Large intestine (tissue), 3 donors: ENCODE measurements at regions not wholly inside any gene's neighbourhood (a gene's known extent, or its start where the extent isn't known, plus 50 kb on each side); places are given as distances from the start of the nearest gene placed in this dataset.
"Not testable (repeated sequence)": the region's sequence is repeated elsewhere in the genome, so short reads cannot be mapped to it uniquely, and the experiment has no call there.

Experiments
- DNase-seq, 2 donors: peaks; one replicate each; pipeline versions ENCODE4 v3.0.0 to v3.0.0-alpha.2; 2013
- H3K27ac ChIP-seq: one replicate; pipeline ENCODE4 v1.5.1; 2013; ENCODE audit warnings: low read length
- H3K27me3 ChIP-seq: 2 replicates; pipeline ENCODE4 v1.6.1; 2013; ENCODE audit warnings: low read length; ENCODE audit not compliant: control insufficient read depth, insufficient read depth
- H3K36me3 ChIP-seq: 2 replicates; pipeline ENCODE4 v1.6.1; 2013; ENCODE audit warnings: low read length; ENCODE audit not compliant: control insufficient read depth, insufficient read depth
- H3K4me1 ChIP-seq: one replicate; pipeline ENCODE4 v1.6.1; 2013; ENCODE audit warnings: low read length; ENCODE audit not compliant: control insufficient read depth, insufficient read depth
- H3K4me3 ChIP-seq: one replicate; pipeline ENCODE4 v1.5.1; 2013; ENCODE audit warnings: low read length
- H3K9me3 ChIP-seq: one replicate; pipeline ENCODE4 v1.6.1; 2013; ENCODE audit warnings: mild to moderate bottlenecking, low read depth, low read length, moderate library complexity; ENCODE audit not compliant: control insufficient read depth
- WGBS: methylation state at CpG from one replicate; pipeline ENCODE4 v1.1.5; 2013; ENCODE audit warnings: low lambda C conversion rate; ENCODE audit not compliant: insufficient coverage; 5-methylcytosine and 5-hydroxymethylcytosine counted together

GRCh38 chrX:36849407-36849806 lies 158.8 kb upstream of the FAM47C start:
- H3K27ac ChIP-seq: no peak overlapping the region
- DNase-seq: peak in 1 of 2 donors; percentile 3
- WGBS: no CpG with 5 or more reads among the region's 2 CpGs
- no peak overlapping the region for H3K4me3 ChIP-seq
- no peaks in the 10 kb centered on the region for H3K4me1 ChIP-seq
- H3K9me3 ChIP-seq: no peaks in the 10 kb centered on the region
- H3K36me3 ChIP-seq: no peaks in the 10 kb centered on the region
- H3K27me3 ChIP-seq: no peaks in the 10 kb centered on the region

- Histone ChIP-seq H3K9me3 (no peaks in the 10 kb centered on the region), H3K27ac (no peak overlapping the region), H3K36me3 (no peaks in the 10 kb centered on the region), H3K4me1 (no peaks in the 10 kb centered on the region), H3K27me3 (no peaks in the 10 kb centered on the region), H3K4me3 (no peak overlapping the region)
- DNase-seq: no peak
- WGBS: 100% methylated on average over 1 of the region's 3 CpGs
These were observed 151.3 kb upstream of the FAM47C start for GRCh38 chrX:36856849-36857248.

GRCh38 chrX:36859231-36859630 lies 148.9 kb upstream of the FAM47C start:
- no peak for DNase-seq
- Histone ChIP-seq H3K4me3 (no peak overlapping the region), H3K4me1 (no peaks in the 10 kb centered on the region), H3K27me3 (no peaks in the 10 kb centered on the region), H3K36me3 (no peaks in the 10 kb centered on the region), H3K9me3 (no peaks in the 10 kb centered on the region), H3K27ac (no peak overlapping the region)
- no CpG with 5 or more reads among the region's 7 CpGs for WGBS

- no peaks in the 10 kb centered on the region for H3K36me3 ChIP-seq
- no peak for DNase-seq
- H3K4me3 ChIP-seq: no peak overlapping the region
- no peaks in the 10 kb centered on the region for H3K27me3 ChIP-seq
- H3K4me1 ChIP-seq: no peaks in the 10 kb centered on the region
- H3K27ac ChIP-seq: no peak overlapping the region
- H3K9me3 ChIP-seq: no peaks in the 10 kb centered on the region
These were observed 146.6 kb upstream of the FAM47C start for GRCh38 chrX:36861601-36862000.

- no peaks in the 10 kb centered on the region for H3K27me3 ChIP-seq
- no peaks in the 10 kb centered on the region for H3K9me3 ChIP-seq
- peak in 1 of 2 donors; percentile 10 for DNase-seq
- no peaks in the 10 kb centered on the region for H3K4me1 ChIP-seq
- WGBS: no CpG with 5 or more reads among the region's 3 CpGs
- H3K4me3 ChIP-seq: no peak overlapping the region
- no peaks in the 10 kb centered on the region for H3K36me3 ChIP-seq
- H3K27ac ChIP-seq: no peak overlapping the region
These were observed 141.0 kb upstream of the FAM47C start for GRCh38 chrX:36867143-36867542.

GRCh38 chrX:36868592-36868991 lies 139.6 kb upstream of the FAM47C start:
- WGBS: no CpG with 5 or more reads among the region's 3 CpGs
- H3K27ac ChIP-seq: no peak overlapping the region
- no peaks in the 10 kb centered on the region for H3K27me3 ChIP-seq
- no peaks in the 10 kb centered on the region for H3K9me3 ChIP-seq
- H3K4me3 ChIP-seq: no peak overlapping the region
- no peak for DNase-seq
- no peaks in the 10 kb centered on the region for H3K36me3 ChIP-seq
- H3K4me1 ChIP-seq: no peaks in the 10 kb centered on the region

- H3K9me3 ChIP-seq: no peaks in the 10 kb centered on the region
These were observed 138.7 kb upstream of the FAM47C start for GRCh38 chrX:36869457-36869856.

GRCh38 chrX:36897690-36898089 lies 110.5 kb upstream of the FAM47C start:
- H3K27ac ChIP-seq: no peak overlapping the region
- H3K27me3 ChIP-seq: no peaks in the 10 kb centered on the region
- no CpG with 5 or more reads among the region's 3 CpGs for WGBS
- no peaks in the 10 kb centered on the region for H3K9me3 ChIP-seq
- H3K4me1 ChIP-seq: no peaks in the 10 kb centered on the region
- no peak for DNase-seq
- no peak overlapping the region for H3K4me3 ChIP-seq
- H3K36me3 ChIP-seq: no peaks in the 10 kb centered on the region

More at GRCh38 chrX:36869457-36869856, 138.7 kb upstream of the FAM47C start:
- Histone ChIP-seq H3K36me3 (no peaks in the 10 kb centered on the region), H3K4me1 (no peaks in the 10 kb centered on the region), H3K4me3 (no peak overlapping the region), H3K27me3 (no peaks in the 10 kb centered on the region), H3K27ac (no peak overlapping the region)
- DNase-seq: peak in 1 of 2 donors; percentile 1
- WGBS: no CpG with 5 or more reads among the region's 2 CpGs

- Histone ChIP-seq H3K27me3 (no peaks in the 10 kb centered on the region), H3K4me3 (no peak overlapping the region), H3K27ac (no peak overlapping the region), H3K4me1 (no peaks in the 10 kb centered on the region), H3K9me3 (no peaks in the 10 kb centered on the region), H3K36me3 (no peaks in the 10 kb centered on the region)
- no CpG with 5 or more reads among the region's 3 CpGs for WGBS
- peak in 1 of 2 donors; percentile 1 for DNase-seq
These were observed 109.9 kb upstream of the FAM47C start for GRCh38 chrX:36898301-36898700.

- not testable (repeated sequence) for H3K27ac ChIP-seq, H3K4me3 ChIP-seq, H3K4me1 ChIP-seq, H3K36me3 ChIP-seq, DNase-seq, H3K27me3 ChIP-seq, H3K9me3 ChIP-seq
- no CpG with 5 or more reads among the region's 3 CpGs for WGBS
These were observed 103.6 kb upstream of the FAM47C start for GRCh38 chrX:36904561-36904960.

- WGBS: no CpG with 5 or more reads among the region's 6 CpGs
- Histone ChIP-seq H3K9me3 (no peaks in the 10 kb centered on the region), H3K36me3 (no peaks in the 10 kb centered on the region), H3K4me3 (no peak overlapping the region), H3K4me1 (no peaks in the 10 kb centered on the region), H3K27me3 (no peaks in the 10 kb centered on the region), H3K27ac (no peak overlapping the region)
- no peak for DNase-seq
These were observed 99.1 kb upstream of the FAM47C start for GRCh38 chrX:36908801-36909675.
